ENCODE measurements at regions not wholly inside any gene's neighbourhood (a gene's known extent, or its start where the extent isn't known, plus 50 kb on each side); places are given as distances from the start of the nearest gene placed in this dataset.

DNA sequence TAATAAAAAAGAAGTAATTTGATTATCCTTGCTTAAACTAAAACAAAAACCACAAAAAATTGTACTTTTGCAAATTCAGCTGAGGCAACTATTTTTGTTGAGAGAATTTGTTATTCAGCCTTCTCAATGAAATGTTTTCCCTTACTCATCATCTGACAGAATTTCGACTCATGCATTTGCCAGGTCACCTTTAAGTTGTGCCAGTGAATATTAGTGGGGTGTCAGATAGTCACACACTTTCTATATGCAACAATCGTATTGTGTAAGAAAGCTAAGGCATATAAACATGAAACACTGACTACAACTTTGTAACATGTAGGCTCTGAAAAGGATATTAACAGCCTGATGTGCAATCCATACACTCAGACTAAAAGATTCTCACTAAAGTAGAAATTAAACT lies 1653.1 kb upstream of the SLC39A10 start (continued):
- TF ChIP-seq, protein P1, sequence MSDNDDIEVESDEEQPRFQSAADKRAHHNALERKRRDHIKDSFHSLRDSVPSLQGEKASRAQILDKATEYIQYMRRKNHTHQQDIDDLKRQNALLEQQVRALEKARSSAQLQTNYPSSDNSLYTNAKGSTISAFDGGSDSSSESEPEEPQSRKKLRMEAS (IDR thresholded peaks at IDR 0.05) = no peak
- TF ChIP-seq RAD21 (IDR thresholded peaks at IDR 0.05 in 1 of 2, conservative IDR thresholded peaks at IDR 0.05 in 1 of 2; ENCODE audit: low read depth in 2 of 2, low read length in 2 of 2) = no peak
- no peak for TF ChIP-seq JUN (IDR thresholded peaks at IDR 0.05; ENCODE audit: low read depth, low read length)
- TF ChIP-seq TAF1 (IDR thresholded peaks at IDR 0.05; ENCODE audit: low read depth, low read length) = no peak
